NCI-H187 (cell line): ENCODE measurements at regions not wholly inside any gene's neighbourhood (a gene's known extent, or its start where the extent isn't known, plus 50 kb on each side); places are given as distances from the start of the nearest gene placed in this dataset.
"Not testable (repeated sequence)": the region's sequence is repeated elsewhere in the genome, so short reads cannot be mapped to it uniquely, and the experiment has no call there.

Experiments
- DNase-seq, 2 experiments: peaks; one replicate each; lab custom pipeline; 2025; lab: John Stamatoyannopoulos, UW

GRCh38 chr6:44742201-44742600 lies 354.7 kb downstream of the CDC5L start:
- DNase-seq, result no peak

- DNase-seq, result no peak
Observed at GRCh38 chr6:44742828-44743372, 355.4 kb downstream of the CDC5L start.

GRCh38 chr6:44760116-44760515 lies 372.6 kb downstream of the CDC5L start:
- not testable (repeated sequence) for DNase-seq

- DNase-seq, result no peak
Observed at GRCh38 chr6:44761046-44761445, 373.5 kb downstream of the CDC5L start.

GRCh38 chr6:44762496-44762895 lies 375.0 kb downstream of the CDC5L start:
- no peak for DNase-seq

- DNase-seq, result no peak
Observed at GRCh38 chr6:44771647-44772415, 384.3 kb downstream of the CDC5L start.

GRCh38 chr6:44772838-44773237 lies 385.3 kb downstream of the CDC5L start:
- no peak for DNase-seq

GRCh38 chr6:44775121-44775520 lies 387.6 kb downstream of the CDC5L start:
- DNase-seq, result no peak

- no peak for DNase-seq
Observed at GRCh38 chr6:44776344-44776743, 388.8 kb downstream of the CDC5L start.

GRCh38 chr6:44778513-44778912 lies 391.0 kb downstream of the CDC5L start:
- DNase-seq, result no peak
